IMR-90 (cell line): ENCODE measurements at regions not wholly inside any gene's neighbourhood (a gene's known extent, or its start where the extent isn't known, plus 50 kb on each side); places are given as distances from the start of the nearest gene placed in this dataset.

ENCODE experiments used
- ATAC-seq: fragments of 200-7000 bp; cut with Tn5 transposase; 2 replicates; pipeline ENCODE4 v1.9.1; 2020; ENCODE audit warnings: low read depth, mild to moderate bottlenecking, moderate library complexity
- BruUV-seq: library from RNA; stranded (reverse); fragments of 400-500 nt; replicated peaks from 2 replicates; lab custom pipeline; 2021; lab: Mats Ljungman, UMichigan
- CTCF ChIA-PET: fragments of 300-600 bp; formaldehyde crosslinking; extraction: SDS; loops from one replicate; lab custom pipeline; 2021; ENCODE audit warnings: antibody characterized with exemption; lab: Yijun Ruan, JAX
- POLR2A ChIA-PET: fragments of 300-600 bp; sonication (Branson Sonifier 250); formaldehyde crosslinking; loops from one replicate; lab custom pipeline; 2022; ENCODE audit warnings: antibody characterized with exemption; ENCODE audit not compliant: unreplicated experiment; lab: Charles Lee
- DNase-seq: peaks from one replicate; pipeline ENCODE4 v3.0.0; 2013
- H2AFZ ChIP-seq: replicated peaks from 2 replicates; pipeline ENCODE3; 2013; ENCODE audit warnings: low read length, mild to moderate bottlenecking; ENCODE audit not compliant: poor library complexity
- H2AK5ac ChIP-seq: 2 replicates; pipeline ENCODE4 v1.6.1; 2013; ENCODE audit warnings: low read depth, low read length, inconsistent platforms
- H2AK9ac ChIP-seq: replicated peaks from 2 replicates; pipeline ENCODE3; 2013; ENCODE audit warnings: mild to moderate bottlenecking, low read depth, low read length, moderate library complexity; ENCODE audit not compliant: poor library complexity
- H2BK120ac ChIP-seq: 2 replicates; pipeline ENCODE4 v1.6.1; 2013; ENCODE audit warnings: low read depth, low read length, inconsistent platforms
- H2BK15ac ChIP-seq: 3 replicates; pipeline ENCODE4 v1.6.1; 2013; ENCODE audit warnings: low read depth, low read length, inconsistent platforms
- H2BK20ac ChIP-seq: 2 replicates; pipeline ENCODE4 v1.6.1; 2013; ENCODE audit warnings: low read depth, mild to moderate bottlenecking, inconsistent platforms, low read length, moderate library complexity
- H2BK5ac ChIP-seq: 2 replicates; pipeline ENCODE4 v1.6.1; 2013; ENCODE audit warnings: mild to moderate bottlenecking, low read depth, low read length, inconsistent platforms; ENCODE audit not compliant: poor library complexity, severe bottlenecking
- H3K14ac ChIP-seq: replicated peaks from 2 replicates; pipeline ENCODE4 v1.6.1; 2013; ENCODE audit warnings: low read depth, low read length, inconsistent platforms
- H3K18ac ChIP-seq: 2 replicates; pipeline ENCODE4 v1.6.1; 2013; ENCODE audit warnings: low read depth, low read length, control low read depth
- H3K23ac ChIP-seq: 2 replicates; pipeline ENCODE4 v1.6.1; 2013; ENCODE audit warnings: low read depth, low read length, inconsistent platforms
- H3K27ac ChIP-seq: 2 replicates; pipeline ENCODE4 v1.5.1; 2013; ENCODE audit warnings: mild to moderate bottlenecking, control low read depth, low read length; ENCODE audit not compliant: insufficient read depth
- H3K27me3 ChIP-seq: 2 replicates; pipeline ENCODE4 v1.6.1; 2013; ENCODE audit warnings: low read length; ENCODE audit not compliant: control insufficient read depth, insufficient read depth
- H3K36me3 ChIP-seq: 2 replicates; pipeline ENCODE4 v1.6.1; 2013; ENCODE audit warnings: low read length, mixed read lengths; ENCODE audit not compliant: control insufficient read depth, insufficient read depth
- H3K4ac ChIP-seq: 2 replicates; pipeline ENCODE4 v1.6.1; 2013; ENCODE audit warnings: low read depth, low read length, inconsistent platforms
- H3K4me1 ChIP-seq: 2 replicates; pipeline ENCODE4 v1.6.1; 2013; ENCODE audit warnings: low read length, mixed read lengths; ENCODE audit not compliant: control insufficient read depth, insufficient read depth
- H3K4me2 ChIP-seq: 2 replicates; pipeline ENCODE4 v1.6.1; 2013; ENCODE audit warnings: low read depth, mild to moderate bottlenecking, control low read depth, low read length, moderate library complexity
- H3K4me3 ChIP-seq: 2 replicates; pipeline ENCODE4 v1.5.1; 2013; ENCODE audit warnings: low read depth, mild to moderate bottlenecking, control low read depth, low read length, moderate library complexity; ENCODE audit not compliant: insufficient read depth
- H3K56ac ChIP-seq: 2 replicates; pipeline ENCODE4 v1.6.1; 2013; ENCODE audit warnings: low read length, inconsistent platforms; ENCODE audit not compliant: insufficient read depth; ENCODE audit errors: extremely low read depth
- H3K79me1 ChIP-seq, 2 experiments: 2 replicates each; pipeline ENCODE4 v1.6.1; 2013; ENCODE audit warnings: low read length in 2 of 2, inconsistent platforms in 1 of 2, low read depth in 1 of 2
- H3K9ac ChIP-seq: 2 replicates; pipeline ENCODE4 v1.6.1; 2013; ENCODE audit warnings: low read depth, low read length, control low read depth
- H3K9me1 ChIP-seq: 2 replicates; pipeline ENCODE4 v1.6.1; 2013; ENCODE audit warnings: low read length, inconsistent platforms; ENCODE audit not compliant: insufficient read depth
- H3K9me3 ChIP-seq: 2 replicates; pipeline ENCODE4 v1.6.1; 2013; ENCODE audit warnings: low read length; ENCODE audit not compliant: control insufficient read depth, insufficient read depth
- H4K20me1 ChIP-seq: 2 replicates; pipeline ENCODE4 v1.6.1; 2013; ENCODE audit warnings: low read length, inconsistent platforms; ENCODE audit not compliant: insufficient read depth
- H4K5ac ChIP-seq: 2 replicates; pipeline ENCODE4 v1.6.1; 2013; ENCODE audit warnings: mild to moderate bottlenecking, low read depth, low read length, control low read depth
- H4K8ac ChIP-seq, 2 experiments: 2 replicates each; pipeline ENCODE4 v1.6.1; 2013; ENCODE audit warnings: low read depth in 2 of 2, low read length in 2 of 2, control low read depth in 1 of 2, inconsistent platforms in 1 of 2
- H4K91ac ChIP-seq: 2 replicates; pipeline ENCODE4 v1.6.1; 2013; ENCODE audit warnings: low read depth, low read length, inconsistent platforms; ENCODE audit not compliant: insufficient read depth
- BHLHE40 ChIP-seq: fragments of 150-350 bp; IDR thresholded peaks from 2 replicates; pipeline ENCODE4 v1.6.1; 2016; ENCODE audit warnings: mild to moderate bottlenecking, low read depth, low read length
- CEBPB ChIP-seq: IDR thresholded peaks from 2 replicates; pipeline ENCODE4 v1.6.1; 2012; ENCODE audit warnings: low read depth, low read length, improper control_type of control experiment
- CHD1 ChIP-seq: IDR thresholded peaks from 2 replicates; pipeline ENCODE4 v1.6.1; 2012; ENCODE audit warnings: low read depth, low read length, improper control_type of control experiment
- FOS ChIP-seq: fragments of 150-350 bp; IDR thresholded peaks from 2 replicates; pipeline ENCODE4 v1.6.1; 2016; ENCODE audit warnings: low read depth, low read length
- MAFK ChIP-seq: IDR thresholded peaks from 2 replicates; pipeline ENCODE4 v1.6.1; 2012; ENCODE audit warnings: low read depth, low read length, improper control_type of control experiment
- MAZ ChIP-seq: IDR thresholded peaks from 2 replicates; pipeline ENCODE4 v1.6.1; 2012; ENCODE audit warnings: low read depth, mild to moderate bottlenecking, low read length, improper control_type of control experiment, moderate library complexity, borderline replicate concordance
- MXI1 ChIP-seq: IDR thresholded peaks from 2 replicates; pipeline ENCODE4 v1.6.1; 2012; ENCODE audit warnings: low read depth, mild to moderate bottlenecking, low read length, moderate library complexity, borderline replicate concordance
- RAD21 ChIP-seq: IDR thresholded peaks from 2 replicates; pipeline ENCODE4 v1.6.1; 2012; ENCODE audit warnings: low read length, improper control_type of control experiment
- RCOR1 ChIP-seq: IDR thresholded peaks from 2 replicates; pipeline ENCODE4 v1.6.1; 2012; ENCODE audit warnings: mild to moderate bottlenecking, low read length, improper control_type of control experiment; ENCODE audit not compliant: insufficient replicate concordance
- RFX5 ChIP-seq: IDR thresholded peaks from 2 replicates; pipeline ENCODE4 v1.8.0; 2012; ENCODE audit warnings: low read depth, mild to moderate bottlenecking, low read length, moderate library complexity
- dilution Hi-C: fragments of 300-500 bp; cut with HindIII; formaldehyde crosslinking; loops from one replicate; pipeline ENCODE4 v1.14.3; 2018; ENCODE audit warnings: low sequenced_read_pairs; ENCODE audit not compliant: unreplicated experiment
- in situ Hi-C: fragments of 300-500 bp; cut with MboI; formaldehyde crosslinking; loops from 3 replicates; pipeline ENCODE4 v1.14.3; 2019; ENCODE audit warnings: low sequenced_read_pairs, inconsistent platforms, mixed read lengths
- intact Hi-C: fragments of 100-400 bp; cut with micrococcal nuclease; formaldehyde crosslinking; loops from 2 replicates; pipeline ENCODE4 v1.10.0; 2022
- TF ChIP-seq, protein P1 (sequence below): fragments of 150-350 bp; IDR thresholded peaks from 2 replicates; pipeline ENCODE4 v1.6.1; 2017; ENCODE audit warnings: mild to moderate bottlenecking, antibody characterized with exemption, low read length, low read depth
- TF ChIP-seq, protein P2 (sequence below): conservative IDR thresholded peaks from 2 replicates; pipeline ENCODE4 v1.5.1; 2012; ENCODE audit warnings: mild to moderate bottlenecking, low read depth, low read length, improper control_type of control experiment
- TF ChIP-seq, protein P3 (sequence below): fragments of 150-350 bp; IDR thresholded peaks from 2 replicates; pipeline ENCODE4 v1.6.1; 2016; ENCODE audit warnings: low read depth, mild to moderate bottlenecking, low read length, moderate library complexity, borderline replicate concordance

DNA sequence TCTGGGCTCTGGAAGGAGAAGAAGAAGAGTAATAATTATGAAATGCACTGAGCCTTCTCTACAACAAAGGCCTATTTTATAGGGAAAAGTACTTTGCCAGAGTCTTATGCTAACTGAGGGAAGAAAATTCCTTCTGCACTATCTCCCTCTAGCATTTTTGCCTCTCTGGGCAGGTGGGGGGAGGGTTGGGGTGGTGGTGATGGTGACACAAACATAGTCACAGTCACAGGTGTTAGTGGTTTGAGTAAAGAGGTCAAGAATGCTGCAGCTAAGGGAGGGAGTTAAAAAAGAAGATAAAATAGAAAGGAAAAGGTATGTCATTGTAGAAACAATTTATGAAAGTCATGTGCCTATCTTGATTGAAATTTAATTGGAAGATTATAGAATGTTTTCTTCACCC, 140.8 kb upstream of the COL3A1 start:
- no peak overlapping the region for H4K8ac ChIP-seq
- H3K23ac ChIP-seq = no peak overlapping the region
- H3K14ac ChIP-seq = 0 out of 2 replicates have a peak overlapping the region, but pooled peaks have one; percentile 48
- intact Hi-C loops = no loop called here
- H2AFZ ChIP-seq = no peak overlapping the region
- no peak overlapping the region for H3K27ac ChIP-seq
- H3K4me1 ChIP-seq = peaks cover 2% of the 10 kb centered on the region
- no peak overlapping the region for H2BK15ac ChIP-seq
- TF ChIP-seq RCOR1 (no peak), FOS (no peak), MXI1 (no peak), BHLHE40 (no peak), RAD21 (no peak), MAFK (no peak), CEBPB (no peak), CHD1 (no peak), MAZ (no peak), RFX5 (no peak)
- TF ChIP-seq, protein P1, sequence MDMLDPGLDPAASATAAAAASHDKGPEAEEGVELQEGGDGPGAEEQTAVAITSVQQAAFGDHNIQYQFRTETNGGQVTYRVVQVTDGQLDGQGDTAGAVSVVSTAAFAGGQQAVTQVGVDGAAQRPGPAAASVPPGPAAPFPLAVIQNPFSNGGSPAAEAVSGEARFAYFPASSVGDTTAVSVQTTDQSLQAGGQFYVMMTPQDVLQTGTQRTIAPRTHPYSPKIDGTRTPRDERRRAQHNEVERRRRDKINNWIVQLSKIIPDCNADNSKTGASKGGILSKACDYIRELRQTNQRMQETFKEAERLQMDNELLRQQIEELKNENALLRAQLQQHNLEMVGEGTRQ = no peak
- TF ChIP-seq, protein P2, sequence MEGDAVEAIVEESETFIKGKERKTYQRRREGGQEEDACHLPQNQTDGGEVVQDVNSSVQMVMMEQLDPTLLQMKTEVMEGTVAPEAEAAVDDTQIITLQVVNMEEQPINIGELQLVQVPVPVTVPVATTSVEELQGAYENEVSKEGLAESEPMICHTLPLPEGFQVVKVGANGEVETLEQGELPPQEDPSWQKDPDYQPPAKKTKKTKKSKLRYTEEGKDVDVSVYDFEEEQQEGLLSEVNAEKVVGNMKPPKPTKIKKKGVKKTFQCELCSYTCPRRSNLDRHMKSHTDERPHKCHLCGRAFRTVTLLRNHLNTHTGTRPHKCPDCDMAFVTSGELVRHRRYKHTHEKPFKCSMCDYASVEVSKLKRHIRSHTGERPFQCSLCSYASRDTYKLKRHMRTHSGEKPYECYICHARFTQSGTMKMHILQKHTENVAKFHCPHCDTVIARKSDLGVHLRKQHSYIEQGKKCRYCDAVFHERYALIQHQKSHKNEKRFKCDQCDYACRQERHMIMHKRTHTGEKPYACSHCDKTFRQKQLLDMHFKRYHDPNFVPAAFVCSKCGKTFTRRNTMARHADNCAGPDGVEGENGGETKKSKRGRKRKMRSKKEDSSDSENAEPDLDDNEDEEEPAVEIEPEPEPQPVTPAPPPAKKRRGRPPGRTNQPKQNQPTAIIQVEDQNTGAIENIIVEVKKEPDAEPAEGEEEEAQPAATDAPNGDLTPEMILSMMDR = no peak
- TF ChIP-seq, protein P3, sequence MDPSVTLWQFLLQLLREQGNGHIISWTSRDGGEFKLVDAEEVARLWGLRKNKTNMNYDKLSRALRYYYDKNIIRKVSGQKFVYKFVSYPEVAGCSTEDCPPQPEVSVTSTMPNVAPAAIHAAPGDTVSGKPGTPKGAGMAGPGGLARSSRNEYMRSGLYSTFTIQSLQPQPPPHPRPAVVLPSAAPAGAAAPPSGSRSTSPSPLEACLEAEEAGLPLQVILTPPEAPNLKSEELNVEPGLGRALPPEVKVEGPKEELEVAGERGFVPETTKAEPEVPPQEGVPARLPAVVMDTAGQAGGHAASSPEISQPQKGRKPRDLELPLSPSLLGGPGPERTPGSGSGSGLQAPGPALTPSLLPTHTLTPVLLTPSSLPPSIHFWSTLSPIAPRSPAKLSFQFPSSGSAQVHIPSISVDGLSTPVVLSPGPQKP = no peak
- H3K4ac ChIP-seq = no peak overlapping the region
- no peaks in the 10 kb centered on the region for H3K27me3 ChIP-seq
- dilution Hi-C loops = no loop called here
- ATAC-seq (no peak), DNase-seq (no peak)
- H3K79me1 ChIP-seq = no peaks in the 10 kb centered on the region
- no peak overlapping the region for H3K9ac ChIP-seq
- ChIA-PET POLR2A (no interaction called here), CTCF (interaction anchor here (0.6 kb wide), 1 partner anchor 233 kb away, joined by 3 read pairs; no protein-coding TSS in a partner anchor)
- H3K4me2 ChIP-seq = no peak overlapping the region
- no peak overlapping the region for H2BK120ac ChIP-seq
- H3K56ac ChIP-seq = no peak overlapping the region
- H3K9me3 ChIP-seq = peaks cover 6% of the 10 kb centered on the region; the same call in 1 of the 2 replicates
- no peaks in the 10 kb centered on the region for H3K36me3 ChIP-seq
- in situ Hi-C loops = no loop called here
- H2AK9ac ChIP-seq = no peak overlapping the region
- no peak overlapping the region for H3K4me3 ChIP-seq
- H4K20me1 ChIP-seq = no peaks in the 10 kb centered on the region
- BruUV-seq = no TSS peak
- H2BK20ac ChIP-seq = no peak overlapping the region
- no peak overlapping the region for H4K91ac ChIP-seq
- no peak overlapping the region for H2AK5ac ChIP-seq
- H3K9me1 ChIP-seq = peaks cover 3% of the 10 kb centered on the region; the same call in 1 of the 2 replicates
- H3K18ac ChIP-seq = peak overlapping the region; percentile 21; the same call in 1 of the 2 replicates
- no peak overlapping the region for H2BK5ac ChIP-seq
- no peak overlapping the region for H4K5ac ChIP-seq
